ENCODE measurements at regions not wholly inside any gene's neighbourhood (a gene's known extent, or its start where the extent isn't known, plus 50 kb on each side); places are given as distances from the start of the nearest gene placed in this dataset.

DNA sequence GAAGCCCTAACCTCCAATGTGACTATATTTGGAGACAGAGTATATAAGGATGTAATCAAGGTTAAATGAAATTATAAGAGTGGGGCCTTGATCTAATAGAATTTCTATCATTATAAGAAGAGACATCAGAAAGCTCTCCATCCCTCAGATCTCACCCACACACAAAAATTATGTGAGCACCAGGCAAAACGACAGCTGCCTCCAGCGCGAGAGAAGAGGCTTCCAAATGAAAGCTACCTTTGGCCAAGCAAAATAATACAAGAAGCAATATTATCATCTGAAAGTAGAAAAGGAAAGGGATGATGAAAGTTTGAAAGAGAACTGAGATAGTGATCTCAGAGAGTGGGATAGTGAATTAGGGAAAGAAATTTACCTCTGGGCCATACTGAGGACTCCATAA is 1192.5 kb downstream of the NXPH1 start:
- Histone ChIP-seq H3K27ac (ENCODE audit: low read depth, low read length) (no peak overlapping the region), H3K36me3 (ENCODE audit: control insufficient read depth, insufficient read depth, low read length) (no peaks in the 10 kb centered on the region), H3K4me3 (ENCODE audit: low read depth, low read length) (no peak overlapping the region), H3K27me3 (ENCODE audit: control insufficient read depth, insufficient read depth, low read length) (no peaks in the 10 kb centered on the region), H3K4me1 (ENCODE audit: control insufficient read depth, insufficient read depth, low read length) (no peaks in the 10 kb centered on the region), H3K9me3 (ENCODE audit: control insufficient read depth, insufficient read depth, low read length) (no peaks in the 10 kb centered on the region)
- no peak for DNase-seq (ENCODE audit: low read depth in 4 of 6, low spot score in 6 of 6)
- no CpG with 5 or more reads among the region's 3 CpGs for WGBS (ENCODE audit: insufficient coverage)

DNA sequence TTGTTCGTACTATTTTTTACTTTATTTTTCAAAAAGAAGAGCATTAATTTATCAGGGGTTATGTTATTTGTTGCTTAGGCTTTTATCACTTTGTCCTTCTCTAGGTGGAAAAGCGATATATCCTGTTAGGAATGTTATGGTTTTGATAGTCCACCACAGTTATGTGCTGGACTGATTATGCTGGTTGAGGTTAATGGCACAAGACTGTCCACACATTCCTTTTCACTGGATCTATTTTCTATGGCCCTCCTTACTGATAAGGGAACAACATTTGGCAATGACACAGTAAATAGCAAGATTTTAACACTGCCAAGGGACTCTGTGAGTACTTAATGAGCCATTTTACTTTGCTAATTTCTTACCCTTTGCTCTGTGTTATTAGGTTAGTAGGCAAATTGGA is 1212.3 kb downstream of the NXPH1 start:
- DNase-seq (ENCODE audit: low read depth in 4 of 6, low spot score in 6 of 6) = peak in 1 of 6 donors; percentile 67
- Histone ChIP-seq H3K27ac (ENCODE audit: low read depth, low read length) (no peak overlapping the region), H3K4me3 (ENCODE audit: low read depth, low read length) (no peak overlapping the region), H3K9me3 (ENCODE audit: control insufficient read depth, insufficient read depth, low read length) (no peaks in the 10 kb centered on the region), H3K36me3 (ENCODE audit: control insufficient read depth, insufficient read depth, low read length) (no peaks in the 10 kb centered on the region), H3K4me1 (ENCODE audit: control insufficient read depth, insufficient read depth, low read length) (no peaks in the 10 kb centered on the region), H3K27me3 (ENCODE audit: control insufficient read depth, insufficient read depth, low read length) (no peaks in the 10 kb centered on the region)
- WGBS (ENCODE audit: insufficient coverage) = 60% methylated on average over 1 of the region's 2 CpGs

DNA sequence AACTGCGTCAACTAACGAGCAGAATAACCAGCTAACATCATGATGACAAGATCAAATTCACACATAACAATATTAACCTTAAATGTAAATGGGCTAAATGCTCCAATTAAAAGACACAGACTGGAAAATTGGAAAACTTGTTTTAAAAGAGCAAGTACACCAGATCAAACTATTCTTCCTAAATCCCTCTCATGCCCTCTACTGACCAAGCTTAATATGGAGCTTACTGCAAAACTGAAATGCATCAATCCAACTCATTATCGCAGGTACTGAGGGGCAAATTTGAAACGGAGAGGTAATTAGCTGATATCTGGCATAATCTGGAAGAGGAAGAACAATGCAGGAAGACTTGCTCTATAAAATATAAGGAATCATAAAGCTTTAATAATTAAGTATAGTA is 1223.8 kb downstream of the NXPH1 start:
- no peak overlapping the region for H3K4me3 ChIP-seq (ENCODE audit: low read depth, low read length)
- no CpG with 5 or more reads among the region's 4 CpGs for WGBS (ENCODE audit: insufficient coverage)

DNA sequence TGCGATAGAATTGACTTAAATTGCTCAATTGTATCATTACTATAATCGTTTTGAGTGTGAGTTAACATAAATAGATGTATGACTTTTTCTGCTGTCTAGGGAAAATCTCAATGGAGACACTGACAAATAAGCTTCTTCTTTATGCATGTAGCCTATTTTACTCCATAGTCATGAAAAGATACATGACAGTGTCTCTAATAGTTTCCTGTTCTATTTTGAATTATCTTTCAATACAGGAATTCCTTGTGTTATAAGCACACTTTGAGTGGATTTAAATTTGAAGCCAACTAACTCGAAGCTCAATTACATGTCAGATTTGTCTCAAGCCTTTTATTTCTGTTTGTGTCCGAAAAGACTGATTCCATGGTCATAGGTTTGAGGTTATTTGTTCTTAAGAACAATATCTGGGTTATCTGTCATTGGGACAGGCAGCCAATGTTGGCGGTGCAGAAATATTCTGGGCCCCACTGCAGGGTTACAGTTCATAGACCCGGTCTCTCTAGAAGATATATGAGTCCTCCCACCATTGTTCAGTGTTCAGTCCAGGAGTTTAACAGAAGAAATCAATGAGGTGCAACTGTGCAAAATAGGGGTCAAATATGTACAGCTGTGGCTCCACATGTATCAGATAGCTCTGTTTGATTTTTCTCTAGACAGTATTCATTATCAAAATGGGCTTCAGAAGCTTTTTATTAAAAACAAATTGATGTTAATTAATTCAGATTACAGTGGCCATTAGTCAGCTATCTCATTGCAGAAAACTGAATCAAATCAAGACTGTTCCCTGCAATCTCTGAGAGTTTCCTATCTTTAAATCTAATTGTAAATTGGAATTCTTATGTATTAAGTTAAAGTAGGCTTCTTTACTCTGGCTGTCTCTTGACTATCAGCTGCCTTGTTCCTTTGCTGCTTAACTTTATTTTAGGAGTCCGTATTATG is 1238.8 kb downstream of the NXPH1 start:
- H3K9me3 ChIP-seq (ENCODE audit: control insufficient read depth, insufficient read depth, low read length) = no peaks in the 10 kb centered on the region
- no peaks in the 10 kb centered on the region for H3K36me3 ChIP-seq (ENCODE audit: control insufficient read depth, insufficient read depth, low read length)
- H3K27me3 ChIP-seq (ENCODE audit: control insufficient read depth, insufficient read depth, low read length) = no peaks in the 10 kb centered on the region
- H3K4me3 ChIP-seq (ENCODE audit: low read depth, low read length) = no peak overlapping the region
- H3K27ac ChIP-seq (ENCODE audit: low read depth, low read length) = no peak overlapping the region
- no peaks in the 10 kb centered on the region for H3K4me1 ChIP-seq (ENCODE audit: control insufficient read depth, insufficient read depth, low read length)
- 39% methylated on average over 3 of the region's 7 CpGs for WGBS (ENCODE audit: insufficient coverage)
- DNase-seq (ENCODE audit: low read depth in 4 of 6, low spot score in 6 of 6) = peak in 1 of 6 donors; percentile 29

More for the DNA sequence above, 1223.8 kb downstream of the NXPH1 start:
- H3K36me3 ChIP-seq (ENCODE audit: control insufficient read depth, insufficient read depth, low read length) = no peaks in the 10 kb centered on the region
- DNase-seq (ENCODE audit: low read depth in 4 of 6, low spot score in 6 of 6) = no peak
- H3K27ac ChIP-seq (ENCODE audit: low read depth, low read length) = no peak overlapping the region
- no peaks in the 10 kb centered on the region for H3K27me3 ChIP-seq (ENCODE audit: control insufficient read depth, insufficient read depth, low read length)
- H3K4me1 ChIP-seq (ENCODE audit: control insufficient read depth, insufficient read depth, low read length) = no peaks in the 10 kb centered on the region
- H3K9me3 ChIP-seq (ENCODE audit: control insufficient read depth, insufficient read depth, low read length) = no peaks in the 10 kb centered on the region

DNA sequence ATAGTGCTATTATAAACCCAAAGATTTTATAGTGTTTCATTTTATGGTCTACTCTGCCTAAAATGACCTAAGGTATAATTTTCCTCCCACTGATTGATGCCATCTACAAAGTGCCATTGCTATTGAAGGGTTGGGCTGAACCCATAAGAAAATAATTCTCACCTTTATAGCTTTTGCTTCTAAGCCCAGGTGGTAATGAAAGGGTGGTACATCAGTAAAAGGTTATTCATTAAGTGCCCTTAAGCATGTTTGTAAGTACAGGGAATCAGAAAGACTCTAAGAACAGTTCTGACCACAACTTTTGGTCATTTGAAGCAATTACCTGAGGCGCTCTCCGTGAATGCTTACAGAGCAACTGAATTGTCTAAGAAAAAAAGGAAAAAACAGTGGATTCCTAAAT is 1247.3 kb downstream of the NXPH1 start:
- Histone ChIP-seq H3K4me3 (ENCODE audit: low read depth, low read length) (no peak overlapping the region), H3K4me1 (ENCODE audit: control insufficient read depth, insufficient read depth, low read length) (no peaks in the 10 kb centered on the region), H3K27me3 (ENCODE audit: control insufficient read depth, insufficient read depth, low read length) (no peaks in the 10 kb centered on the region), H3K36me3 (ENCODE audit: control insufficient read depth, insufficient read depth, low read length) (no peaks in the 10 kb centered on the region), H3K27ac (ENCODE audit: low read depth, low read length) (no peak overlapping the region), H3K9me3 (ENCODE audit: control insufficient read depth, insufficient read depth, low read length) (no peaks in the 10 kb centered on the region)
- DNase-seq (ENCODE audit: low read depth in 4 of 6, low spot score in 6 of 6) = no peak
- 93% methylated on average over 2 of the region's 2 CpGs for WGBS (ENCODE audit: insufficient coverage)

DNA sequence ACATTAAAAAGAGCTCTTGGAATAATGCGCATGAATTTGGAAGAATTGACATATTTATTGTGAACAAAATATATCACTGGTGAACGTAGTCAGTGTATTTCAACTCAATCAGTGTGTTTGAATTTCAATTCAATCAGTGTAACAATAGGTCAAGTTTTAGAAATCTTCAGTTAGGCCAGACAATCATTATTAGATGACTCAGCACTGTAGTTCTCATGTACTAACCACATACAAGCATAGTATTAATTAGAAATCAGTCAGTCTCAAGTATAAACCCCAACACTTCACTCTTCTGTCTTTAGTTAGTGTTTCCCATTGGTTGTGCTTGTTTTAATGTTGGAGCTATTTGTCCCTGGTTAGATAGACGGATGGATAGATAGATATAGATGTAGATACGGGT is 1247.9 kb downstream of the NXPH1 start:
- DNase-seq (ENCODE audit: low read depth in 4 of 6, low spot score in 6 of 6) = no peak
- no CpG with 5 or more reads among the region's 4 CpGs for WGBS (ENCODE audit: insufficient coverage)
- H3K36me3 ChIP-seq (ENCODE audit: control insufficient read depth, insufficient read depth, low read length) = no peaks in the 10 kb centered on the region

DNA sequence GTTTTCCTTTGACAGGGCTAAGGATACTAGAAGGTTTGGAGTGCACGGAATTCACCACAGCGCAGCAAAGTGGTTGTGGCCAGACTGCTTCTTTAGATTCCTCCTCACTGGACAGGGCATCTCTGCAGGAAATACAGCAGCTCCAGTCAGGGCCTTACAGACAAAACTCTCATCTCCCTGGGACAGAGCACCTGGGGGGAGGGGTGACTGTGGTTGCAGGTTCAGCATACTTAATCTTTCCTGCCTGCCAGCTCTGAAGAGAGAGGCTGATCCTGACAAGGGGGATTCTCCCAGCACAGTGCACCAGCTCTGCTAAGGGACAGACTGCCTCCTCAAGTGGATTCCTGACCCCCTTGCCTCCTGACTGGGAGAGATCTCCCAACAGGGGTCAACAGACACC is 1257.9 kb downstream of the NXPH1 start:
- Histone ChIP-seq H3K4me1 (ENCODE audit: control insufficient read depth, insufficient read depth, low read length) (no peaks in the 10 kb centered on the region), H3K27me3 (ENCODE audit: control insufficient read depth, insufficient read depth, low read length) (no peaks in the 10 kb centered on the region), H3K9me3 (ENCODE audit: control insufficient read depth, insufficient read depth, low read length) (no peaks in the 10 kb centered on the region), H3K36me3 (ENCODE audit: control insufficient read depth, insufficient read depth, low read length) (no peaks in the 10 kb centered on the region), H3K27ac (ENCODE audit: low read depth, low read length) (no peak overlapping the region), H3K4me3 (ENCODE audit: low read depth, low read length) (no peak overlapping the region)
- no peak for DNase-seq (ENCODE audit: low read depth in 4 of 6, low spot score in 6 of 6)
- no CpG with 5 or more reads among the region's 2 CpGs for WGBS (ENCODE audit: insufficient coverage)

More for the DNA sequence above, 1247.9 kb downstream of the NXPH1 start:
- Histone ChIP-seq H3K4me3 (ENCODE audit: low read depth, low read length) (no peak overlapping the region), H3K9me3 (ENCODE audit: control insufficient read depth, insufficient read depth, low read length) (no peaks in the 10 kb centered on the region), H3K27ac (ENCODE audit: low read depth, low read length) (no peak overlapping the region), H3K4me1 (ENCODE audit: control insufficient read depth, insufficient read depth, low read length) (no peaks in the 10 kb centered on the region), H3K27me3 (ENCODE audit: control insufficient read depth, insufficient read depth, low read length) (no peaks in the 10 kb centered on the region)

DNA sequence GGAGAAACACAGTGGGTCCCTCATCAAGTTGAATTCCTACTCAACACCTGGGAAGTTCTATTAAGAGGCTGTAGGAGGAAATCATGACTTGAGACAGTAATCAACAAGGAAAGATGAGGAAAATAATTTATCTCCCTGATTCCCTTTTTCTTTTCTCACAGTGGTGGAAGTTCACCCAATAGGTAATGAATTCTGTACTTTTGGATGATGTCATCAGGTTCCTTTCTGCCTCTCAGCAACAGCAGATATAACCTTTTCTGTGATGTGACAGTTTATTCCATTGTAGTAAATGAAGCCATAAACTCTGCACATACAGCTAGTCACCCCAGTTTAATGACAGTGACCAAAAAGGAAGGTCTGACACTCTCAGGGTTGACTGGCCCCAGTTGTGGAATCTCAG is 1265.0 kb downstream of the NXPH1 start:
- H3K27ac ChIP-seq (ENCODE audit: low read depth, low read length) = no peak overlapping the region
- H3K4me3 ChIP-seq (ENCODE audit: low read depth, low read length) = no peak overlapping the region
- H3K4me1 ChIP-seq (ENCODE audit: control insufficient read depth, insufficient read depth, low read length) = no peaks in the 10 kb centered on the region
- DNase-seq (ENCODE audit: low read depth in 4 of 6, low spot score in 6 of 6) = no peak
- no peaks in the 10 kb centered on the region for H3K9me3 ChIP-seq (ENCODE audit: control insufficient read depth, insufficient read depth, low read length)
- no peaks in the 10 kb centered on the region for H3K27me3 ChIP-seq (ENCODE audit: control insufficient read depth, insufficient read depth, low read length)
- H3K36me3 ChIP-seq (ENCODE audit: control insufficient read depth, insufficient read depth, low read length) = no peaks in the 10 kb centered on the region

DNA sequence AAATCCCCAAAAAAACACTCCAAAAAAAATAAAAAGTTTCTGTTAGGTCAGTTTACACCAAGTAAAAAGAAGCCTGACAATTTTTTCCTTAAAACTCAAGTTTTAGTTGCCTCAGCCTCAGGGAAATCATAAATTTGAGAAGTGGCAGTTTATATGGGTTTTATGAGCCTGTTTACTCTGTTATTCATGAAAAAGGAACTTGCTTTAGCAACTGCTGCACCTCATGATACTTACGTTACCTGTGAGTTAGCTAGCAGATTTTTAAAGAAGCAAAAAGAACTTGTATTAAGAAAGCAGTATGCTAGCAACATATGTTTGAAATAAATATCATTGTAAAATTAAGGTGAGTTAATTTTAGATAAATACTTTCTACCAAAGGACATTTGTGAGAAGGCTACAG is 1264.5 kb upstream of the PHF14 start:
- no CpG with 5 or more reads among the region's 1 CpG for WGBS (ENCODE audit: insufficient coverage)
- Histone ChIP-seq H3K36me3 (ENCODE audit: control insufficient read depth, insufficient read depth, low read length) (no peaks in the 10 kb centered on the region), H3K4me3 (ENCODE audit: low read depth, low read length) (no peak overlapping the region), H3K27me3 (ENCODE audit: control insufficient read depth, insufficient read depth, low read length) (no peaks in the 10 kb centered on the region), H3K27ac (ENCODE audit: low read depth, low read length) (no peak overlapping the region), H3K4me1 (ENCODE audit: control insufficient read depth, insufficient read depth, low read length) (no peaks in the 10 kb centered on the region), H3K9me3 (ENCODE audit: control insufficient read depth, insufficient read depth, low read length) (no peaks in the 10 kb centered on the region)
- DNase-seq (ENCODE audit: low read depth in 4 of 6, low spot score in 6 of 6) = peak in 1 of 6 donors; percentile 23

DNA sequence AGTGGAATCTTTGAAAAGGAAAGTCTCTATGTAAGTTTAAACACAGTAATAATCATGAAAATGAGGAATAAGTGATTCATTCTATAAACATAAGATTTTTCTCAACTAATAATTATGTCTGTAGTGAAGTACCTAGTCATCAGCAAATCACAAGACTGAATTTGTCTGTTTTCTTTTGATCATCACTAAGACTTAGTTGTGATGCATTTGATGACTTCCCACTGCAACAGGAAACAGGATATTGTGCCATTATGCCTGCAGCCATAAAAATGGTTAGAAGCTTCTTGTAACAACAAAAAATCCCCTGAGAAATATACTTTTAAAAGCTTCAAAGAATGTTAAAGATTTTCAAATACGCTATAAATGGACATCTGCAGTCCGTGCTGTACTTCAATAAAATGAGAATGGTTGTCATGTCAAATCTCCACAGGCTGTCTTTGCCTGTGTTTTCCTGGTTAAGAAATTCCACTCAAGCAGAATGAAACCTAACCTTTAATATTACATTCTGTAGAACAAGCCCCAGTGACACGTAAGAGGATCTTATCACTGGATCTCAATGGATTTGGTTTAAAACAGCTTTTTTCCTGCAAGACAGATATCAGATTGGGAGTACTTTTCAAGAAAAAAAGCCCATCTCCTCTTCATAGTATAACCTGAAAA is 1262.3 kb upstream of the PHF14 start:
- Histone ChIP-seq H3K36me3 (ENCODE audit: control insufficient read depth, insufficient read depth, low read length) (no peaks in the 10 kb centered on the region), H3K27me3 (ENCODE audit: control insufficient read depth, insufficient read depth, low read length) (no peaks in the 10 kb centered on the region), H3K9me3 (ENCODE audit: control insufficient read depth, insufficient read depth, low read length) (no peaks in the 10 kb centered on the region), H3K4me3 (ENCODE audit: low read depth, low read length) (no peak overlapping the region), H3K4me1 (ENCODE audit: control insufficient read depth, insufficient read depth, low read length) (no peaks in the 10 kb centered on the region), H3K27ac (ENCODE audit: low read depth, low read length) (no peak overlapping the region)
- WGBS (ENCODE audit: insufficient coverage) = no CpG with 5 or more reads among the region's 3 CpGs
- DNase-seq (ENCODE audit: low read depth in 4 of 6, low spot score in 6 of 6) = no peak
